ENCODE measurements at regions not wholly inside any gene's neighbourhood (a gene's known extent, or its start where the extent isn't known, plus 50 kb on each side); places are given as distances from the start of the nearest gene placed in this dataset.

- Histone ChIP-seq H4K20me1 (no peaks in the 10 kb centered on the region), H3K4me3 (no peak overlapping the region), H3K9me3 (no peaks in the 10 kb centered on the region), H3K27me3 (no peaks in the 10 kb centered on the region), H3K27ac (no peak overlapping the region), H3K36me3 (no peaks in the 10 kb centered on the region), H3K9ac (no peak overlapping the region), H3K4me1 (no peaks in the 10 kb centered on the region), H3K4me2 (no peak overlapping the region)
- no peak for TF ChIP-seq Cebpa-rat (IDR thresholded peaks at IDR 0.05)
These were observed 95.5 kb downstream of the FAM204A start for GRCh38 chr10:118246332-118247295.

- Histone ChIP-seq H3K27ac (no peak overlapping the region), H4K20me1 (no peaks in the 10 kb centered on the region), H3K36me3 (no peaks in the 10 kb centered on the region), H3K4me3 (no peak overlapping the region), H3K9me3 (no peaks in the 10 kb centered on the region), H3K9ac (no peak overlapping the region), H3K4me1 (no peaks in the 10 kb centered on the region), H3K27me3 (no peaks in the 10 kb centered on the region), H3K4me2 (no peak overlapping the region)
- no peak for TF ChIP-seq Cebpa-rat (IDR thresholded peaks at IDR 0.05)
These were observed 98.2 kb downstream of the FAM204A start for GRCh38 chr10:118243907-118244306.

- H3K36me3 ChIP-seq, result no peaks in the 10 kb centered on the region
- H3K4me2 ChIP-seq, result no peak overlapping the region
- H3K27me3 ChIP-seq, result no peaks in the 10 kb centered on the region
- no peak overlapping the region for H3K9ac ChIP-seq
- no peak for TF ChIP-seq Cebpa-rat (IDR thresholded peaks at IDR 0.05)
- H4K20me1 ChIP-seq, result no peaks in the 10 kb centered on the region
- no peak overlapping the region for H3K4me3 ChIP-seq
- no peaks in the 10 kb centered on the region for H3K9me3 ChIP-seq
- H3K4me1 ChIP-seq, result no peaks in the 10 kb centered on the region
- H3K27ac ChIP-seq, result no peak overlapping the region
These were observed 100.6 kb downstream of the FAM204A start for GRCh38 chr10:118241229-118242137.

- no peaks in the 10 kb centered on the region for H3K27me3 ChIP-seq
These were observed 102.9 kb downstream of the FAM204A start for GRCh38 chr10:118239236-118239630.

GRCh38 chr10:118238573-118239235 is 103.4 kb downstream of the FAM204A start:
- H3K36me3 ChIP-seq, result no peaks in the 10 kb centered on the region
- H4K20me1 ChIP-seq, result no peaks in the 10 kb centered on the region
- H3K27me3 ChIP-seq, result no peaks in the 10 kb centered on the region
- H3K4me3 ChIP-seq, result no peak overlapping the region
- no peak overlapping the region for H3K9ac ChIP-seq
- H3K4me2 ChIP-seq, result no peak overlapping the region
- no peak overlapping the region for H3K27ac ChIP-seq
- H3K9me3 ChIP-seq, result no peaks in the 10 kb centered on the region
- no peaks in the 10 kb centered on the region for H3K4me1 ChIP-seq
- no peak for TF ChIP-seq Cebpa-rat (IDR thresholded peaks at IDR 0.05)

More at GRCh38 chr10:118239236-118239630, 102.9 kb downstream of the FAM204A start:
- H3K36me3 ChIP-seq, result no peaks in the 10 kb centered on the region
- no peak overlapping the region for H3K4me3 ChIP-seq
- H3K4me2 ChIP-seq, result no peak overlapping the region
- H3K9me3 ChIP-seq, result no peaks in the 10 kb centered on the region
- no peak overlapping the region for H3K27ac ChIP-seq
- H3K4me1 ChIP-seq, result no peaks in the 10 kb centered on the region
- no peak overlapping the region for H3K9ac ChIP-seq
- no peaks in the 10 kb centered on the region for H4K20me1 ChIP-seq
- TF ChIP-seq Cebpa-rat (IDR thresholded peaks at IDR 0.05), result no peak

GRCh38 chr10:118237930-118238329 is 104.2 kb downstream of the FAM204A start:
- Histone ChIP-seq H3K4me3 (no peak overlapping the region), H3K4me1 (no peaks in the 10 kb centered on the region), H3K27me3 (no peaks in the 10 kb centered on the region), H3K4me2 (no peak overlapping the region), H3K9ac (no peak overlapping the region), H3K9me3 (no peaks in the 10 kb centered on the region), H3K27ac (no peak overlapping the region), H4K20me1 (no peaks in the 10 kb centered on the region), H3K36me3 (no peaks in the 10 kb centered on the region)
- no peak for TF ChIP-seq Cebpa-rat (IDR thresholded peaks at IDR 0.05)

- H3K4me2 ChIP-seq, result no peak overlapping the region
- H3K27ac ChIP-seq, result no peak overlapping the region
- no peaks in the 10 kb centered on the region for H3K4me1 ChIP-seq
- H3K4me3 ChIP-seq, result no peak overlapping the region
- H3K9ac ChIP-seq, result no peak overlapping the region
- no peak for TF ChIP-seq Cebpa-rat (IDR thresholded peaks at IDR 0.05)
- no peaks in the 10 kb centered on the region for H3K9me3 ChIP-seq
- H3K36me3 ChIP-seq, result no peaks in the 10 kb centered on the region
- no peaks in the 10 kb centered on the region for H4K20me1 ChIP-seq
- H3K27me3 ChIP-seq, result no peaks in the 10 kb centered on the region
These were observed 107.4 kb downstream of the FAM204A start for GRCh38 chr10:118234683-118235082.

GRCh38 chr10:118220346-118220850 is 121.7 kb downstream of the FAM204A start:
- Histone ChIP-seq H4K20me1 (no peaks in the 10 kb centered on the region), H3K36me3 (no peaks in the 10 kb centered on the region)
- no peak for TF ChIP-seq Cebpa-rat (IDR thresholded peaks at IDR 0.05)

GRCh38 chr10:118218562-118218961 is 123.6 kb downstream of the FAM204A start:
- H3K27ac ChIP-seq, result no peak overlapping the region
- H3K9ac ChIP-seq, result no peak overlapping the region
- no peak overlapping the region for H3K4me2 ChIP-seq
- H4K20me1 ChIP-seq, result no peaks in the 10 kb centered on the region
- peaks cover 12% of the 10 kb centered on the region for H3K4me1 ChIP-seq
- no peaks in the 10 kb centered on the region for H3K27me3 ChIP-seq
- 0 out of 2 replicates have a peak, but pooled peaks cover 3% of the 10 kb centered on the region for H3K9me3 ChIP-seq
- H3K36me3 ChIP-seq, result no peaks in the 10 kb centered on the region
- no peak overlapping the region for H3K4me3 ChIP-seq
- TF ChIP-seq Cebpa-rat (IDR thresholded peaks at IDR 0.05), result no peak

More at GRCh38 chr10:118220346-118220850, 121.7 kb downstream of the FAM204A start:
- H3K4me1 ChIP-seq, result no peaks in the 10 kb centered on the region
- H3K9ac ChIP-seq, result no peak overlapping the region
- H3K27me3 ChIP-seq, result no peaks in the 10 kb centered on the region
- H3K4me2 ChIP-seq, result no peak overlapping the region
- 0 out of 2 replicates have a peak, but pooled peaks cover 3% of the 10 kb centered on the region for H3K9me3 ChIP-seq
- no peak overlapping the region for H3K4me3 ChIP-seq
- no peak overlapping the region for H3K27ac ChIP-seq
